ENCODE measurements at regions not wholly inside any gene's neighbourhood (a gene's known extent, or its start where the extent isn't known, plus 50 kb on each side); places are given as distances from the start of the nearest gene placed in this dataset.

DNA sequence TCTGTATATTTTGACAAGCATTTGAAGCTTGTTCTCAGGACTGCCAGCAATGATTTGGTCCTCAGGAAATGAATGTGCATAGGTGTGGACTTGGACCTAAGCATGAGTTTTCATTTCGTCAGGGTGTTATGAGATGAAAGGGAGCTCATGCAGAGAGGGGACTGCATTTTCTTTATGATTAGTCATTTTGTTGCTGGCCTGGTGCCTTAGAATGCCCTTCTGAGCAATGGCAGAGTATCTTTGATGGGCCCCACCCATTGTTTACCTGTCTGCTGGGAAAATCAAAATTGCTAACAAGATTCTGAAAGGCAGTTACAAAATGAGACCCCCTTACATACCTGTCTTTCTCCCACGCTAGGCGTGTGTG is 51.5 kb upstream of the MTHFD1L start:
- TF ChIP-seq, protein P1, sequence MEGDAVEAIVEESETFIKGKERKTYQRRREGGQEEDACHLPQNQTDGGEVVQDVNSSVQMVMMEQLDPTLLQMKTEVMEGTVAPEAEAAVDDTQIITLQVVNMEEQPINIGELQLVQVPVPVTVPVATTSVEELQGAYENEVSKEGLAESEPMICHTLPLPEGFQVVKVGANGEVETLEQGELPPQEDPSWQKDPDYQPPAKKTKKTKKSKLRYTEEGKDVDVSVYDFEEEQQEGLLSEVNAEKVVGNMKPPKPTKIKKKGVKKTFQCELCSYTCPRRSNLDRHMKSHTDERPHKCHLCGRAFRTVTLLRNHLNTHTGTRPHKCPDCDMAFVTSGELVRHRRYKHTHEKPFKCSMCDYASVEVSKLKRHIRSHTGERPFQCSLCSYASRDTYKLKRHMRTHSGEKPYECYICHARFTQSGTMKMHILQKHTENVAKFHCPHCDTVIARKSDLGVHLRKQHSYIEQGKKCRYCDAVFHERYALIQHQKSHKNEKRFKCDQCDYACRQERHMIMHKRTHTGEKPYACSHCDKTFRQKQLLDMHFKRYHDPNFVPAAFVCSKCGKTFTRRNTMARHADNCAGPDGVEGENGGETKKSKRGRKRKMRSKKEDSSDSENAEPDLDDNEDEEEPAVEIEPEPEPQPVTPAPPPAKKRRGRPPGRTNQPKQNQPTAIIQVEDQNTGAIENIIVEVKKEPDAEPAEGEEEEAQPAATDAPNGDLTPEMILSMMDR (IDR thresholded peaks at IDR 0.05; ENCODE audit: control extremely low read depth in 1 of 3, insufficient read depth in 1 of 3, low read depth in 1 of 3, low read length in 3 of 3), result no peak
- TF ChIP-seq RBBP5 (IDR thresholded peaks at IDR 0.05; ENCODE audit: borderline replicate concordance, low read depth, low read length) (no peak), POLR2A (IDR thresholded peaks at IDR 0.05; ENCODE audit: control extremely low read depth in 1 of 2, low read depth in 2 of 2, low read length in 2 of 2) (no peak), POU5F1 (IDR thresholded peaks at IDR 0.05; ENCODE audit: low read depth, low read length) (no peak), POLR2AphosphoS5 (IDR thresholded peaks at IDR 0.05; ENCODE audit: low read depth, low read length) (no peak), HDAC2 (IDR thresholded peaks at IDR 0.05; ENCODE audit: borderline replicate concordance in 1 of 2, low read depth in 2 of 2, low read length in 2 of 2) (no peak), HDAC6 (IDR thresholded peaks at IDR 0.05; ENCODE audit: low read depth, low read length) (no peak), RFX5 (IDR thresholded peaks at IDR 0.05; ENCODE audit: borderline replicate concordance, low read depth, low read length) (no peak), EP300 (IDR thresholded peaks at IDR 0.05; ENCODE audit: borderline replicate concordance in 1 of 2, low read depth in 2 of 2, low read length in 2 of 2) (no peak), EZH2 (IDR thresholded peaks at IDR 0.05; ENCODE audit: low read depth, low read length, severe bottlenecking) (no peak), SP1 (IDR thresholded peaks at IDR 0.05; ENCODE audit: low read depth, low read length) (no peak), CBX8 (IDR thresholded peaks at IDR 0.05; ENCODE audit: borderline replicate concordance, low read depth, low read length) (no peak)

All from H1 (cell line).